Tibial artery (tissue), 4 donors: ENCODE measurements at regions not wholly inside any gene's neighbourhood (a gene's known extent, or its start where the extent isn't known, plus 50 kb on each side); places are given as distances from the start of the nearest gene placed in this dataset.
A peak's percentile ranks its signal among the peaks of the same experiment; 100 is the strongest.
"Not testable (repeated sequence)": the region's sequence is repeated elsewhere in the genome, so short reads cannot be mapped to it uniquely, and the experiment has no call there.

Source experiments
- DNase-seq, 2 donors: peaks; one replicate each; pipeline ENCODE4 v3.0.0-alpha.2; 2019
- H3K27ac ChIP-seq, 2 donors: fragments of 200-600 bp; sonication (generic) in 1 of 2; 1 replicate in 1 of 2; 2 replicates in 1 of 2; pipeline ENCODE4 v1.5.1; 2018 to 2019; ENCODE audit warnings: mild to moderate bottlenecking in 1 of 2
- H3K27me3 ChIP-seq, 2 donors: fragments of 200-600 bp; sonication (generic) in 1 of 2; one replicate each; pipeline versions ENCODE4 v1.5.1 to v1.6.0; 2016 to 2019
- H3K36me3 ChIP-seq, 3 donors: fragments of 200-600 bp; sonication (generic) in 2 of 3; one replicate each; pipeline ENCODE4 v1.5.1; 2016 to 2019; ENCODE audit warnings: mild to moderate bottlenecking in 2 of 3
- H3K4me1 ChIP-seq, 4 donors: fragments of 200-600 bp; sonication (generic) in 2 of 4; 1 replicate in 3 of 4; 2 replicates in 1 of 4; pipeline ENCODE4 v1.5.1; 2016 to 2019
- H3K4me3 ChIP-seq, 2 donors: fragments of 200-600 bp; sonication (generic) in 1 of 2; 1 replicate in 1 of 2; 2 replicates in 1 of 2; pipeline ENCODE4 v1.5.1; 2018 to 2019; ENCODE audit warnings: mild to moderate bottlenecking in 2 of 2
- H3K9me3 ChIP-seq, 3 donors: fragments of 200-600 bp; sonication (generic) in 1 of 3; one replicate each; pipeline ENCODE4 v1.5.1; 2016 to 2019
- intact Hi-C: fragments of 100-400 bp; cut with DNase I; formaldehyde crosslinking; loops from one replicate; pipeline ENCODE4 v1.15.0; 2023; ENCODE audit warnings: low total_unique reads
- TF ChIP-seq, protein P1 (sequence below), 2 experiments: fragments of 200-600 bp in 1 of 2; fragments of 450-650 bp in 1 of 2; IDR thresholded peaks; one replicate each; pipeline ENCODE4 v1.5.1; 2017 to 2019; ENCODE audit warnings: antibody characterized with exemption in 2 of 2, mild to moderate bottlenecking in 1 of 2, moderate library complexity in 1 of 2

GRCh38 chr12:65742018-65743010, 82.0 kb upstream of the HMGA2 start:
- no peak overlapping the region for H3K27ac ChIP-seq
- TF ChIP-seq, protein P1, sequence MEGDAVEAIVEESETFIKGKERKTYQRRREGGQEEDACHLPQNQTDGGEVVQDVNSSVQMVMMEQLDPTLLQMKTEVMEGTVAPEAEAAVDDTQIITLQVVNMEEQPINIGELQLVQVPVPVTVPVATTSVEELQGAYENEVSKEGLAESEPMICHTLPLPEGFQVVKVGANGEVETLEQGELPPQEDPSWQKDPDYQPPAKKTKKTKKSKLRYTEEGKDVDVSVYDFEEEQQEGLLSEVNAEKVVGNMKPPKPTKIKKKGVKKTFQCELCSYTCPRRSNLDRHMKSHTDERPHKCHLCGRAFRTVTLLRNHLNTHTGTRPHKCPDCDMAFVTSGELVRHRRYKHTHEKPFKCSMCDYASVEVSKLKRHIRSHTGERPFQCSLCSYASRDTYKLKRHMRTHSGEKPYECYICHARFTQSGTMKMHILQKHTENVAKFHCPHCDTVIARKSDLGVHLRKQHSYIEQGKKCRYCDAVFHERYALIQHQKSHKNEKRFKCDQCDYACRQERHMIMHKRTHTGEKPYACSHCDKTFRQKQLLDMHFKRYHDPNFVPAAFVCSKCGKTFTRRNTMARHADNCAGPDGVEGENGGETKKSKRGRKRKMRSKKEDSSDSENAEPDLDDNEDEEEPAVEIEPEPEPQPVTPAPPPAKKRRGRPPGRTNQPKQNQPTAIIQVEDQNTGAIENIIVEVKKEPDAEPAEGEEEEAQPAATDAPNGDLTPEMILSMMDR (IDR thresholded peaks at IDR 0.05): no peak
- no peak for DNase-seq

DNA sequence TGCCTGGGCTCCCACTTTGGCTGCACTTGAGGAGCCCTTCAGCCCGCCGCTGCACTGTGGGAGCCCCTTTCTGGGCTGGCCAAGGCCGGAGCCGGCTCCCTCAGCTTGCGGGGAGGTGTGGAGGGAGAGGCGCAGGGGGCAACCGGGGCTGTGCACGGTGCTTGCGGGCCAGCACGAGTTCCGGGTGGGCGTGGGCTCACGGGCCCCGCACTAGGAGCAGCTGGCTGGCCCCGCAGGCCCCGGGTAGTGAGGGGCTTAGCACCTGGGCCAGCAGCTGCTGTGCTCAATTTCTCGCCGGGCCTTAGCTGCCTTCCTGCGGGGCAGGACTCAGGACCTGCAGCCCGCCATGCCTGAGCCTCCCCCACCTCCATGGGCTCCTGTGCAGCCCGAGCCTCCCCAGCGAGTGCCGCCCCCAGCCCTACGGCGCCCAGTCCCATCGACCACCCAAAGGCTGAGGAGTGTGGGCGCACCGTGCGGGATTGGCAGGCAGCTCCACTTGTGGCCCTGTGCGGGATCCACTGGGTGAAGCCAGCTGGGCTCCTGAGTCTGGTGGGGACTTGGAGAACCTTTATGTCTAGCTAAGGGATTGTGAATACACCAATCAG, 79.9 kb upstream of the HMGA2 start:
- intact Hi-C loops, H3K36me3 ChIP-seq, H3K27ac ChIP-seq, DNase-seq, H3K4me3 ChIP-seq, H3K9me3 ChIP-seq: not testable (repeated sequence)
- H3K27me3 ChIP-seq: peaks cover 0 to 43% of the 10 kb centered on the region in 2 donors
- peaks cover 0 to 20% (median 12%) of the 10 kb centered on the region in 4 donors for H3K4me1 ChIP-seq

More at GRCh38 chr12:65742018-65743010, 82.0 kb upstream of the HMGA2 start:
- H3K36me3 ChIP-seq: no peaks in the 10 kb centered on the region
- peaks cover 0 to 40% of the 10 kb centered on the region in 2 donors for H3K27me3 ChIP-seq
- H3K9me3 ChIP-seq: no peaks in the 10 kb centered on the region
- peak overlapping the region; percentile 47 to 57 for H3K4me3 ChIP-seq
- H3K4me1 ChIP-seq: peaks cover 0 to 20% (median 12%) of the 10 kb centered on the region in 4 donors
- intact Hi-C loops: no loop called here

- H3K4me1 ChIP-seq: peaks cover 0 to 6% (median 3%) of the 10 kb centered on the region in 4 donors
- no peaks in the 10 kb centered on the region for H3K9me3 ChIP-seq
- no peak overlapping the region for H3K4me3 ChIP-seq
- peaks cover 0 to 37% of the 10 kb centered on the region in 2 donors for H3K27me3 ChIP-seq
- H3K36me3 ChIP-seq: no peaks in the 10 kb centered on the region
- intact Hi-C loops: no loop called here
- DNase-seq: no peak
- TF ChIP-seq, protein P1 (IDR thresholded peaks at IDR 0.05): no peak
- no peak overlapping the region for H3K27ac ChIP-seq
Measured at GRCh38 chr12:65747338-65747737, 76.9 kb upstream of the HMGA2 start.

- H3K27ac ChIP-seq: no peak overlapping the region
- no peaks in the 10 kb centered on the region for H3K4me1 ChIP-seq
- H3K9me3 ChIP-seq: no peaks in the 10 kb centered on the region
- peaks cover 0 to 34% of the 10 kb centered on the region in 2 donors for H3K27me3 ChIP-seq
- intact Hi-C loops: no loop called here
- no peak for DNase-seq
- TF ChIP-seq, protein P1 (IDR thresholded peaks at IDR 0.05): no peak
- H3K36me3 ChIP-seq: no peaks in the 10 kb centered on the region
- no peak overlapping the region for H3K4me3 ChIP-seq
Measured at GRCh38 chr12:65748332-65748731, 76.0 kb upstream of the HMGA2 start.

DNA sequence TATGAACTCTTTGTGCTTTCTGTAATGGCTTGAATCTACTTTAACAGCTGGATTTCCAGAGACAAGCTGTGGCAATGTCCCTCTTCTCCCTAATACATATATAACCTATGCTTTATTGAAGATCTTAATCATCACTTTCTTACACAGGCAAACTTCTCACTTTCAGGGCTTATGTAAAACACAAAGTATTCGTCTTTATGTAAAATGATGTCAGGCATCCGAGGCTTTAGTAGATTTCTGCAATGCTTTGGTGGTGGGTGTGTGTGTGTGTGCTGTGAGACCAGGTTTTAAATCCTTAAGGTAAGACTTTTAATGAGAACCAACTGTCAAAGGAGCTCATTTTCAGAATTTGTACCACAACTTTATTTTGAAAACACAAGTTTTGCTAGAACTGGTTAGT, 70.0 kb upstream of the HMGA2 start:
- TF ChIP-seq, protein P1 (IDR thresholded peaks at IDR 0.05): no peak
- H3K9me3 ChIP-seq: no peaks in the 10 kb centered on the region
- intact Hi-C loops: no loop called here
- no peak overlapping the region for H3K4me3 ChIP-seq
- no peak overlapping the region for H3K27ac ChIP-seq
- no peak for DNase-seq
- no peaks in the 10 kb centered on the region for H3K4me1 ChIP-seq
- H3K36me3 ChIP-seq: no peaks in the 10 kb centered on the region
- H3K27me3 ChIP-seq: peaks cover 0 to 6% of the 10 kb centered on the region in 2 donors
